ENCODE measurements at regions not wholly inside any gene's neighbourhood (a gene's known extent, or its start where the extent isn't known, plus 50 kb on each side); places are given as distances from the start of the nearest gene placed in this dataset.

GRCh38 chr6:140388815-140389214, 1014.4 kb upstream of the CITED2 start:
- DNase-seq (ENCODE audit: low read depth): no peak
- H3K4me3 ChIP-seq (ENCODE audit: low read length): no peak overlapping the region
- no peak for TF ChIP-seq CTCF (IDR thresholded peaks at IDR 0.05; ENCODE audit: insufficient read depth, low read depth, low read length, missing control alignments)

- no peak overlapping the region for H3K4me3 ChIP-seq (ENCODE audit: low read length)
- TF ChIP-seq CTCF (IDR thresholded peaks at IDR 0.05; ENCODE audit: insufficient read depth, low read depth, low read length, missing control alignments): no peak
- DNase-seq (ENCODE audit: low read depth): peak; percentile 56
These were observed 1013.8 kb upstream of the CITED2 start for GRCh38 chr6:140388192-140388802.

GRCh38 chr6:140385679-140386078, 1011.2 kb upstream of the CITED2 start:
- TF ChIP-seq CTCF (IDR thresholded peaks at IDR 0.05; ENCODE audit: insufficient read depth, low read depth, low read length, missing control alignments): no peak
- no peak overlapping the region for H3K4me3 ChIP-seq (ENCODE audit: low read length)
- no peak for DNase-seq (ENCODE audit: low read depth)

GRCh38 chr6:140382355-140382754, 1007.9 kb upstream of the CITED2 start:
- TF ChIP-seq CTCF (IDR thresholded peaks at IDR 0.05; ENCODE audit: insufficient read depth, low read depth, low read length, missing control alignments): no peak
- H3K4me3 ChIP-seq (ENCODE audit: low read length): no peak overlapping the region
- no peak for DNase-seq (ENCODE audit: low read depth)

- no peak for TF ChIP-seq CTCF (IDR thresholded peaks at IDR 0.05; ENCODE audit: insufficient read depth, low read depth, low read length, missing control alignments)
- DNase-seq (ENCODE audit: low read depth): peak; percentile 76
- H3K4me3 ChIP-seq (ENCODE audit: low read length): no peak overlapping the region
These were observed 1006.2 kb upstream of the CITED2 start for GRCh38 chr6:140380427-140381218.

- H3K4me3 ChIP-seq (ENCODE audit: low read length): no peak overlapping the region
- no peak for TF ChIP-seq CTCF (IDR thresholded peaks at IDR 0.05; ENCODE audit: insufficient read depth, low read depth, low read length, missing control alignments)
- DNase-seq (ENCODE audit: low read depth): no peak
These were observed 1005.5 kb upstream of the CITED2 start for GRCh38 chr6:140379919-140380318.

Measured in epithelial cell of esophagus (primary cell).